ENCODE measurements at regions not wholly inside any gene's neighbourhood (a gene's known extent, or its start where the extent isn't known, plus 50 kb on each side); places are given as distances from the start of the nearest gene placed in this dataset.

DNA sequence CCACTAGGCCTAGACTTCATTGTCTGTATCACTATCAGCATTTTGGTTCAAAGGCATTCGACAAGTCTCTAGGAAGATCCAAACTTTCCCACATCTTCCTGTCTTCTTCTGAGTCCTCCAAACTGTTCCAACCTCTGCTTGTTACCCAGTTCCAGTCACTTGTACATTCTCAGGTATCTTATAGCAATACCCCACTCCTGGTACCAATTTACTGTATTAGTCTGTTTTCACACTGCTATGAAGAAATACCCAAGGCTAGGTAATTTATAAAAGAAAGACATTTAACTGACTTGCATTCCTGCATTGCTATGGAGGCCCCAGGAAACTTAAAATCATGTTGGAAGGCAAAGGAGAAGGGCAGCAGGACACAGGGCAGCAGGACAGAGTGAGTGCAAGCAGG is 293.9 kb downstream of the ARAP2 start:
- Histone ChIP-seq H3K9me3 (no peaks in the 10 kb centered on the region), H3K27ac (no peak overlapping the region), H3K36me3 (ENCODE audit: low read depth, missing control alignments) (no peaks in the 10 kb centered on the region), H3K4me1 (no peaks in the 10 kb centered on the region), H3K4me3 (no peak overlapping the region), H3K27me3 (no peaks in the 10 kb centered on the region)
- 93 to 100% methylated on average over 1 of the region's 1 CpG for WGBS, 2 donors
- TF ChIP-seq, protein P1, sequence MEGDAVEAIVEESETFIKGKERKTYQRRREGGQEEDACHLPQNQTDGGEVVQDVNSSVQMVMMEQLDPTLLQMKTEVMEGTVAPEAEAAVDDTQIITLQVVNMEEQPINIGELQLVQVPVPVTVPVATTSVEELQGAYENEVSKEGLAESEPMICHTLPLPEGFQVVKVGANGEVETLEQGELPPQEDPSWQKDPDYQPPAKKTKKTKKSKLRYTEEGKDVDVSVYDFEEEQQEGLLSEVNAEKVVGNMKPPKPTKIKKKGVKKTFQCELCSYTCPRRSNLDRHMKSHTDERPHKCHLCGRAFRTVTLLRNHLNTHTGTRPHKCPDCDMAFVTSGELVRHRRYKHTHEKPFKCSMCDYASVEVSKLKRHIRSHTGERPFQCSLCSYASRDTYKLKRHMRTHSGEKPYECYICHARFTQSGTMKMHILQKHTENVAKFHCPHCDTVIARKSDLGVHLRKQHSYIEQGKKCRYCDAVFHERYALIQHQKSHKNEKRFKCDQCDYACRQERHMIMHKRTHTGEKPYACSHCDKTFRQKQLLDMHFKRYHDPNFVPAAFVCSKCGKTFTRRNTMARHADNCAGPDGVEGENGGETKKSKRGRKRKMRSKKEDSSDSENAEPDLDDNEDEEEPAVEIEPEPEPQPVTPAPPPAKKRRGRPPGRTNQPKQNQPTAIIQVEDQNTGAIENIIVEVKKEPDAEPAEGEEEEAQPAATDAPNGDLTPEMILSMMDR (IDR thresholded peaks at IDR 0.05) = no peak
- TF ChIP-seq POLR2A (IDR thresholded peaks at IDR 0.05) = no peak
- intact Hi-C loops (cut with DNase I; ENCODE audit: low total_unique reads) = no loop called here
- DNase-seq = no peak

DNA sequence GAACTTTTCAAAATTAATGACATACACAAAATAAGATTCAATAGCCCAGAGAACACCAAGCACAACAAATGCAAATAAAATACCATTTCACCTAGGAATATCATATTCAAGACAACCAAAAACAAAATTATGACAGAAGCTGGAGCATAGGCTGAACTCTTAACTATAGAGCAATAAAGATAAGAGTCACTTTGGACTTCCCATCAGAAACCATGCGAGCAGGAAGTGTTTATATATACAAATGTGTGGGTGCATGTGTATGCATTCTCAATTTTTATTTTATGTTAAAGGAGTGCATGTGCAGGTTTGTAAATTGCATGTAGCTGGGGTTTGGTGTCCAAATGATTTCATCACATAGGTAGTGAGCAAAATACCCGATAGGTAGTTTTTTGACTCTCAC is 291.6 kb downstream of the ARAP2 start:
- WGBS, 2 donors = 80 to 85% methylated on average over 2 of the region's 2 CpGs
- intact Hi-C loops (cut with DNase I; ENCODE audit: low total_unique reads) = no loop called here

DNA sequence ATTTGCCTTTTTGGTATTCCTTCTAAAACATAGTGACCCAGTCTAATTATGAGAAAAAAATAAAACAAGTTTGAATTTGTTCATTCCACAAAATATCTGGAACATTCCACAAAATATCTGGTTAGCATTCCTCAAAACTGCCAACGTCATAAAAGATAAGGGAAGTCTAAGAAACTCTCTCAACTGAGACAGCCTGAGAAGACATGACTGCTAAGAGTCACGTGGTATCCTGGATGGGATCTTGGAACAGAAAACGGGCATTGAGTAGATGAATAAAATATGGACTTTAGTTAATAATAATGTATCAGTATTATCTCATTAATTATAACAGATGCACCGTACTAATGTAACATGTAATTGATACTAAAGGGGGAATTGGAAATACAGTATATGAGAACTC is 280.9 kb downstream of the ARAP2 start:
- intact Hi-C loops (cut with DNase I; ENCODE audit: low total_unique reads) = no loop called here
- no peak overlapping the region for H3K27ac ChIP-seq
- H3K4me1 ChIP-seq = no peaks in the 10 kb centered on the region
- no peak for TF ChIP-seq POLR2A (IDR thresholded peaks at IDR 0.05)
- TF ChIP-seq, protein P1 (IDR thresholded peaks at IDR 0.05) = no peak
- H3K9me3 ChIP-seq = no peaks in the 10 kb centered on the region
- no peak for DNase-seq
- no peaks in the 10 kb centered on the region for H3K36me3 ChIP-seq (ENCODE audit: low read depth, missing control alignments)
- H3K4me3 ChIP-seq = no peak overlapping the region
- no peaks in the 10 kb centered on the region for H3K27me3 ChIP-seq
- 28 to 33% methylated on average over 4 of the region's 4 CpGs for WGBS, 2 donors

More for the DNA sequence above, 291.6 kb downstream of the ARAP2 start:
- Histone ChIP-seq H3K27me3 (no peaks in the 10 kb centered on the region), H3K9me3 (no peaks in the 10 kb centered on the region), H3K27ac (no peak overlapping the region), H3K36me3 (ENCODE audit: low read depth, missing control alignments) (no peaks in the 10 kb centered on the region), H3K4me3 (no peak overlapping the region), H3K4me1 (no peaks in the 10 kb centered on the region)
- TF ChIP-seq, protein P1 (IDR thresholded peaks at IDR 0.05) = no peak
- no peak for TF ChIP-seq POLR2A (IDR thresholded peaks at IDR 0.05)
- no peak for DNase-seq

DNA sequence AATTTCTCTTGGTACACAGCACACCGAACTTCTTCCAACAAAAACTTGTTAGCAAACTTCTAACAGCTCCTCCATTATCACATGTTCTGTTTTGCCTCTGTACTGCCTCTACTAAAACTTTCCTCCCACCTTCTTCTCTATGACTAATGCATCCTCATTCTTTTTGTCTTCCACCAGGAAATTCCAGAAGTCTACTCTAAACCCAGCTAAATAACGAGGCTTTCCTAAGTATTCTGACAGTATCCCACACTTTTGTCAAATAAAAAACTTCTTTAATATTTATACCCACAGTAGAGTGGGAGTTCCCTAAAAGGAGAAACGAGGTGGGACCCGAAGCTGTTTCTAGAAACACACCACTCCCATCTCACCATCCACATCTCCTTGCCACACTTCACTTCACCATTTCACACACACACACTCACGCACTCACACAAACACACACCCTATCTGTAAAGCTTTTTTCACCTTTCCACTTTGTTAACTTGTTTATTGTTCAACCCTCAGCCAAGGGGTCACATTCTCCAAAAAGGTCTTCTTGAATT is 280.3 kb downstream of the ARAP2 start:
- Histone ChIP-seq H3K4me1 (no peaks in the 10 kb centered on the region), H3K4me3 (no peak overlapping the region), H3K27ac (no peak overlapping the region), H3K9me3 (no peaks in the 10 kb centered on the region), H3K27me3 (no peaks in the 10 kb centered on the region), H3K36me3 (ENCODE audit: low read depth, missing control alignments) (no peaks in the 10 kb centered on the region)
- 52 to 53% methylated on average over 5 of the region's 5 CpGs for WGBS, 2 donors
- DNase-seq = no peak
- intact Hi-C loops (cut with DNase I; ENCODE audit: low total_unique reads) = no loop called here
- TF ChIP-seq, protein P1 (IDR thresholded peaks at IDR 0.05) = no peak
- no peak for TF ChIP-seq POLR2A (IDR thresholded peaks at IDR 0.05)

DNA sequence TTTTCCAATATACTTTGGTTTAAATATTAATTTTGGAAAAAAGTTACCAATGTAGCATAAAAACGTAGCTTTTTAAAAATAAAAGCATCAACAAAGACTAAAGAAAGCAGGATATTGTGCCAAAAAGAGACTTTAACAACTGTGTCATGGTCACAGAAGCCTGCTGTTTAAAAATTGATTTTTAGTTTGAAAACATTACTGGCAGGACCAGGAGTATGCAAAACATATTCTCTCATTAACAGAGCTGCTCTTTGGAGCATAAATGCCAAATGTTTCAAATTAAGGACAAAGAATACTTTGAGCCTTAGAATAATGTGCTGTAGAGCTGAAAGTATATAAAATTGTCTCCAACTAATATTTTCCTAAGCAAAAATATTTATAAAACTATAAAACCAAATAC is 279.0 kb downstream of the ARAP2 start:
- H3K4me3 ChIP-seq = no peak overlapping the region
- intact Hi-C loops (cut with DNase I; ENCODE audit: low total_unique reads) = no loop called here
- no peaks in the 10 kb centered on the region for H3K27me3 ChIP-seq
- H3K36me3 ChIP-seq (ENCODE audit: low read depth, missing control alignments) = no peaks in the 10 kb centered on the region
- H3K27ac ChIP-seq = no peak overlapping the region
- no peak for DNase-seq
- no peaks in the 10 kb centered on the region for H3K4me1 ChIP-seq
- no peaks in the 10 kb centered on the region for H3K9me3 ChIP-seq
- TF ChIP-seq, protein P1 (IDR thresholded peaks at IDR 0.05) = no peak
- TF ChIP-seq POLR2A (IDR thresholded peaks at IDR 0.05) = no peak
- 29% methylated on average over 1 of the region's 1 CpG for WGBS, 2 donors
